Psoas muscle (tissue), 7 donors: ENCODE measurements at regions not wholly inside any gene's neighbourhood (a gene's known extent, or its start where the extent isn't known, plus 50 kb on each side); places are given as distances from the start of the nearest gene placed in this dataset.

Experiments
- ATAC-seq, 4 donors: fragments of 200-7000 bp; cut with Tn5 transposase; one replicate each; pipeline ENCODE4 v1.9.1; 2020; ENCODE audit warnings: moderate library complexity in 3 of 4, mild to moderate bottlenecking in 2 of 4
- DNase-seq, 2 donors: peaks; one replicate each; pipeline ENCODE4 v3.0.0-alpha.2; 2020
- H3K27ac ChIP-seq: fragments of 200-600 bp; one replicate; pipeline ENCODE4 v1.8.0; 2022
- H3K27me3 ChIP-seq, 3 donors: fragments of 200-600 bp in 1 of 3; one replicate each; pipeline versions ENCODE4 v1.6.1 to v1.8.0; 2013 to 2022; ENCODE audit warnings: low read length in 2 of 3, mild to moderate bottlenecking in 2 of 3, moderate library complexity in 1 of 3; ENCODE audit not compliant: insufficient read depth in 3 of 3
- H3K36me3 ChIP-seq, 2 donors: fragments of 200-600 bp in 1 of 2; one replicate each; pipeline versions ENCODE4 v1.6.1 to v1.8.0; 2013 to 2022; ENCODE audit warnings: low read depth in 1 of 2, mild to moderate bottlenecking in 1 of 2, moderate library complexity in 1 of 2; ENCODE audit not compliant: insufficient read depth in 1 of 2
- H3K4me1 ChIP-seq: fragments of 200-600 bp; one replicate; pipeline ENCODE4 v1.8.0; 2022
- H3K4me3 ChIP-seq: fragments of 200-600 bp; one replicate; pipeline ENCODE4 v1.8.0; 2022; ENCODE audit warnings: mild to moderate bottlenecking
- H3K9me3 ChIP-seq: fragments of 200-600 bp; one replicate; pipeline ENCODE4 v1.8.0; 2022
- WGBS, 3 donors: extraction: QIAGEN DNeasy Blood & Tissue Kit; methylation state at CpG; one replicate each; pipeline versions ENCODE4 v1.1.6 to v1.1.7; 2013; 5-methylcytosine and 5-hydroxymethylcytosine counted together
- intact Hi-C, 2 donors: fragments of 100-400 bp; cut with DNase I; formaldehyde crosslinking; loops; one replicate each; pipeline versions ENCODE4 v1.11.0 to v1.14.2; 2022
- TF ChIP-seq, protein P1 (sequence below): fragments of 200-600 bp; IDR thresholded peaks from one replicate; pipeline ENCODE4 v1.8.0; 2022; ENCODE audit warnings: antibody characterized with exemption
- donor health status: healthy with polysubstance abuse.
- donor health status: DM: no; HTN: no; CAD: no; lungs with moderate emphysema.
- donor health status: Bipolar disorder and iron deficiency.
- donor health status: healthy.
- donor health status: DM: yes; HTN: yes; CAD: no.
- donor health status: DM: no; HTN: no; CAD: no.
- donor health status: DM: yes; HTN: yes; CAD: no.

DNA sequence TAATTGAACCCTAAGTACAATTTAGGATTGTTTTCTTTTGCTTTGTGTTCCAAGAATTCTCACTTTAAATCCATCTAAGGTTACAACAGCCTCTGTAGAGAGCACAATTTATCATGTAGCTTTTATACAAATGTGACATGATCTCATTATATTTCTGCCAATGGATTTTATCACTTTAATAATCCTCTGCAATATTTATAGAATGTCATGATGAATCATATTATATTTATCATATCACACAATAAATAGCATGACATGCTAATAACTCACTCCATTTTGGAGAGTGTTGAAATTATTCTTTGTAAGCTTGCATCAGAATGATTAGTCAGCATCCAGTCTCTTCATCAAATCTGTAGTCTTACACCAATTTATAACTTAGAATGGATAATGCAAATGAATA, 280.6 kb upstream of the ZNF717 start:
- no peak for ATAC-seq
- Histone ChIP-seq H3K36me3 (no peaks in the 10 kb centered on the region), H3K9me3 (no peaks in the 10 kb centered on the region), H3K27me3 (no peaks in the 10 kb centered on the region), H3K27ac (no peak overlapping the region), H3K4me3 (no peak overlapping the region), H3K4me1 (no peaks in the 10 kb centered on the region)
- DNase-seq, result no peak
- TF ChIP-seq, protein P1, sequence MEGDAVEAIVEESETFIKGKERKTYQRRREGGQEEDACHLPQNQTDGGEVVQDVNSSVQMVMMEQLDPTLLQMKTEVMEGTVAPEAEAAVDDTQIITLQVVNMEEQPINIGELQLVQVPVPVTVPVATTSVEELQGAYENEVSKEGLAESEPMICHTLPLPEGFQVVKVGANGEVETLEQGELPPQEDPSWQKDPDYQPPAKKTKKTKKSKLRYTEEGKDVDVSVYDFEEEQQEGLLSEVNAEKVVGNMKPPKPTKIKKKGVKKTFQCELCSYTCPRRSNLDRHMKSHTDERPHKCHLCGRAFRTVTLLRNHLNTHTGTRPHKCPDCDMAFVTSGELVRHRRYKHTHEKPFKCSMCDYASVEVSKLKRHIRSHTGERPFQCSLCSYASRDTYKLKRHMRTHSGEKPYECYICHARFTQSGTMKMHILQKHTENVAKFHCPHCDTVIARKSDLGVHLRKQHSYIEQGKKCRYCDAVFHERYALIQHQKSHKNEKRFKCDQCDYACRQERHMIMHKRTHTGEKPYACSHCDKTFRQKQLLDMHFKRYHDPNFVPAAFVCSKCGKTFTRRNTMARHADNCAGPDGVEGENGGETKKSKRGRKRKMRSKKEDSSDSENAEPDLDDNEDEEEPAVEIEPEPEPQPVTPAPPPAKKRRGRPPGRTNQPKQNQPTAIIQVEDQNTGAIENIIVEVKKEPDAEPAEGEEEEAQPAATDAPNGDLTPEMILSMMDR, result no peak
- intact Hi-C loops, result no loop called here

DNA sequence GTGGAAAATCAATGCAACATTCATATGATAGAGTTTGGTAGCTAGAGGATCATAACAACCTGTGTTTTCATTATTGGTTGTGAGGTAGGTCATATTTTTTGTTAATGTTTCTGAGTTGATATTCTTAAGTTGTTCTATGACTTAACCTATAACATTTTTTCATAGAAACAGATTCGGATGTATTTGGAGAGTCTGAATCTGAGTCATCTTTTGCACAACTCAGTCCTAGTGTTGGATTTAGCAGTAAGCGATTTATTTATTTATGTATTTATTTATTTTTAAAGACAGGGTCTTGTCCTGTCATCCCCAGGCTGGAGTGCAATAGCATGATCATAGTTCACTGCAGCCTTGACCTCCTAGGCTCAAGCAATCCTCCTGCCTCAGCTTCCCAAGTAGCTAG, 292.8 kb upstream of the ZNF717 start:
- no peak for ATAC-seq
- 75 to 94% (median 94%) methylated on average over 2 of the region's 2 CpGs for WGBS, 3 donors
- H3K4me1 ChIP-seq, result no peaks in the 10 kb centered on the region

DNA sequence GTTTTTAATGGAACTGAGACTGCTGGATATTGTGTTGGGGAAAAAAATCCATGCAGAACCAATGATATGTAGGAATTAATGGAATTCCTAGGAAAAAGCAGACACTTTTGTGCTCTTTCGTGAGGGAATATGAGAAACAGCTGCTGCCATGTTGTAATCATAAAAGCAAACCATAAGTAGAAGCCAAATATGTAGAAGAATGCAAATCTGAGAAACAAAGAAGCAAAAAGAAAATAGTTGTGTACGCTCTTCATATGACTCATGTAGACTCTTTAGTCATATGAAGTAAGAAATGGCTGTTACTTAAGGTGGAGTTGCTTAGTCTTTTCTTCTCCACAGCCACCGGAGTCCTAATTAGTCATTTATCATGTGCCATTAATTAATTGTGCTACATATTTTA, 298.6 kb upstream of the ZNF717 start:
- Histone ChIP-seq H3K27me3 (no peaks in the 10 kb centered on the region), H3K27ac (no peak overlapping the region), H3K9me3 (no peaks in the 10 kb centered on the region), H3K4me3 (no peak overlapping the region), H3K4me1 (no peaks in the 10 kb centered on the region), H3K36me3 (no peaks in the 10 kb centered on the region)
- intact Hi-C loops, result no loop called here
- 52 to 59% (median 56%) methylated on average over 3 of the region's 3 CpGs for WGBS, 3 donors
- TF ChIP-seq, protein P1, result no peak
- no peak for DNase-seq
- ATAC-seq, result no peak

More for the DNA sequence above, 292.8 kb upstream of the ZNF717 start:
- TF ChIP-seq, protein P1, result no peak
- no peaks in the 10 kb centered on the region for H3K27me3 ChIP-seq
- intact Hi-C loops, result no loop called here
- H3K9me3 ChIP-seq, result no peaks in the 10 kb centered on the region
- no peak overlapping the region for H3K4me3 ChIP-seq
- DNase-seq, result no peak
- no peaks in the 10 kb centered on the region for H3K36me3 ChIP-seq
- no peak overlapping the region for H3K27ac ChIP-seq

DNA sequence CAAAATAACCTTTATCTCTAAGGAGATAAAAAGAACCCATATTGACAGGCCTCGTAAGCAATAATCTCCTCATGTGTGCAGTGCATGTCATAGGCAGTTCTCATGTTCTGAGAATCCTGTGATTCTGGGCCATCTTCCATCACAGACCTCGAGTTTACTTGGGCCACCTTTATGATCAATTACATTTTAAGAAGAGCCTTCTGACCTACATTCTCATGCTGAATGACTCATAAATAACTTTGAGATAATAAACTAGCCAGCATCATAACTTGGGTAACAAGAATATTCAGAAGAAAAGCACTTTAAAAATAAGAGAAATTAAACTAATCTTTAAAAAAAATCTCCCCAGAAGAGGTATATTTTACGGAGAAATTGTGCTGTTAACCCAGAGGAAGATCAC, 310.7 kb upstream of the ZNF717 start:
- 59 to 65% (median 61%) methylated on average over 3 of the region's 3 CpGs for WGBS, 3 donors
- Histone ChIP-seq H3K27ac (no peak overlapping the region), H3K9me3 (no peaks in the 10 kb centered on the region), H3K36me3 (no peaks in the 10 kb centered on the region), H3K4me1 (no peaks in the 10 kb centered on the region), H3K4me3 (no peak overlapping the region), H3K27me3 (peaks cover 0 to 3% (median 0%) of the 10 kb centered on the region in 3 donors)
- intact Hi-C loops, result no loop called here
- DNase-seq (no peak), ATAC-seq (no peak)
- TF ChIP-seq, protein P1, result no peak

DNA sequence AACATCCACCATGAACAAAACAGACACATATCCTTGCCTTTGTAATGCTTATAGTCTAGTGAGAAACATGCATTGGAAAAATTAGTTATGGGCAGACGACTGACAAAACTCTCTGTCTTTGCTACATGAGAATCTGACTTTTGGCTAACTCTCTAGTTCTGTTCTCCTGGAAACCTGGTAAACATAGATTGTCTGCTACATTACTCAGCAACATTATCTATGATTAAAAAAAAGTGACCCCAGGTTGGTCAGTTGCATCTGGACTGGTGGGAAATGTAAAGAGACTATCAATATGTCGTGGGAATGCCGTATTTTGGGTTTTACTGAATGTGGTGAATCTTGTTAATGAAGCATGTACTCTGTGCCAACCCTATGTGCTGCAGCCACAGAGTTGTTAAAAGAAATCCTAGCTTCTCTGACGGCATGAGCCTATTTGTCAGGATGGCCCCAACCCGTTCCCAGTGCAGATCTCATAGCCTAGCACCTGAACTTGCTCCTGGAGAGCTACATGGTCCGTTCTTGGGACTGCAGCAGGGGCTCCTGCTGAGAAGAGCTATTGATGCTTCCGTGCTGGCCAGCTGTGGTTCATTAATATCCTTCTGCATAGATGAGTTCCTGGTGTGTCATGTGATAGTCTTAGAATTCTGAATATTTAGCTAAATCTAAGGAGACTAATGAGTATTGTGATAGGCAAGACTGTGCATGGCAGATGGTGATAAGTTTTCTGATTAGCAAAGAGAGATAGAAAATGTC, 311.7 kb upstream of the ZNF717 start:
- Histone ChIP-seq H3K4me1 (no peaks in the 10 kb centered on the region), H3K36me3 (no peaks in the 10 kb centered on the region), H3K27ac (no peak overlapping the region), H3K9me3 (no peaks in the 10 kb centered on the region), H3K27me3 (peaks cover 0 to 3% (median 0%) of the 10 kb centered on the region in 3 donors), H3K4me3 (no peak overlapping the region)
- no peak for DNase-seq
- no peak for ATAC-seq
- 56 to 60% (median 57%) methylated on average over 7 of the region's 7 CpGs for WGBS, 3 donors
- intact Hi-C loops, result no loop called here
- TF ChIP-seq, protein P1, result no peak
